Vagina (tissue), 2 donors: ENCODE measurements at regions not wholly inside any gene's neighbourhood (a gene's known extent, or its start where the extent isn't known, plus 50 kb on each side); places are given as distances from the start of the nearest gene placed in this dataset.

ENCODE experiments used
- DNase-seq, 2 donors: peaks; one replicate each; pipeline ENCODE4 v3.0.0-alpha.2; 2017; ENCODE audit errors: extremely low spot score in 2 of 2
- H3K27ac ChIP-seq: fragments of 200-600 bp; sonication (generic); one replicate; pipeline ENCODE4 v1.5.1; 2019
- H3K27me3 ChIP-seq: fragments of 200-600 bp; sonication (generic); one replicate; pipeline ENCODE4 v1.5.1; 2019
- H3K36me3 ChIP-seq, 2 donors: fragments of 200-600 bp; sonication (generic); one replicate each; pipeline ENCODE4 v1.5.1; 2017 to 2019
- H3K4me1 ChIP-seq: fragments of 200-600 bp; sonication (generic); one replicate; pipeline ENCODE4 v1.5.1; 2019
- H3K4me3 ChIP-seq, 2 donors: fragments of 200-600 bp; sonication (generic); 1 replicate in 1 of 2; 2 replicates in 1 of 2; pipeline ENCODE4 v1.5.1; 2016 to 2019
- H3K9me3 ChIP-seq: fragments of 200-600 bp; sonication (generic); one replicate; pipeline ENCODE4 v1.5.1; 2019
- CTCF ChIP-seq, 3 experiments: fragments of 450-650 bp in 2 of 3; fragments of 200-600 bp in 1 of 3; sonication (generic) in 1 of 3; IDR thresholded peaks; one replicate each; pipeline ENCODE4 v1.5.1; 2017 to 2019; ENCODE audit warnings: antibody characterized with exemption in 3 of 3, mild to moderate bottlenecking in 2 of 3, moderate library complexity in 2 of 3
- POLR2A ChIP-seq, 2 donors: fragments of 450-650 bp; IDR thresholded peaks; one replicate each; pipeline ENCODE4 v1.6.1; 2017; ENCODE audit warnings: antibody characterized with exemption in 2 of 2, mild to moderate bottlenecking in 2 of 2, moderate library complexity in 2 of 2
- POLR2AphosphoS5 ChIP-seq, 2 donors: sonication (generic); formaldehyde crosslinking; IDR thresholded peaks; one replicate each; pipeline ENCODE4 v1.9.0; 2017; ENCODE audit warnings: antibody characterized with exemption in 2 of 2, mild to moderate bottlenecking in 2 of 2, low read depth in 1 of 2; ENCODE audit not compliant: insufficient read depth in 1 of 2
- intact Hi-C: fragments of 100-400 bp; cut with DNase I; formaldehyde crosslinking; loops from one replicate; pipeline ENCODE4 v1.15.1; 2023

GRCh38 chr4:37517326-37517725 lies 168.8 kb downstream of the RELL1 start:
- intact Hi-C loops = no loop called here
- DNase-seq = no peak
- TF ChIP-seq POLR2AphosphoS5 (IDR thresholded peaks at IDR 0.05; ENCODE audit: insufficient read depth in 1 of 2, low read depth in 1 of 2) = no peak
- TF ChIP-seq POLR2A (IDR thresholded peaks at IDR 0.05) = no peak
- TF ChIP-seq CTCF (IDR thresholded peaks at IDR 0.05) = no peak
- H3K4me3 ChIP-seq = no peak overlapping the region
- no peaks in the 10 kb centered on the region for H3K27me3 ChIP-seq
- H3K4me1 ChIP-seq = no peaks in the 10 kb centered on the region
- no peaks in the 10 kb centered on the region for H3K9me3 ChIP-seq
- no peaks in the 10 kb centered on the region for H3K36me3 ChIP-seq
- no peak overlapping the region for H3K27ac ChIP-seq

GRCh38 chr4:37516057-37516775 lies 170.0 kb downstream of the RELL1 start:
- Histone ChIP-seq H3K9me3 (no peaks in the 10 kb centered on the region), H3K27ac (no peak overlapping the region), H3K4me3 (no peak overlapping the region), H3K36me3 (no peaks in the 10 kb centered on the region), H3K4me1 (no peaks in the 10 kb centered on the region), H3K27me3 (no peaks in the 10 kb centered on the region)
- no peak for DNase-seq
- intact Hi-C loops = no loop called here
- no peak for TF ChIP-seq POLR2AphosphoS5 (IDR thresholded peaks at IDR 0.05; ENCODE audit: insufficient read depth in 1 of 2, low read depth in 1 of 2)
- no peak for TF ChIP-seq POLR2A (IDR thresholded peaks at IDR 0.05)
- no peak for TF ChIP-seq CTCF (IDR thresholded peaks at IDR 0.05)

GRCh38 chr4:37510626-37511025 lies 175.6 kb downstream of the RELL1 start:
- no peak for DNase-seq
- Histone ChIP-seq H3K4me3 (no peak overlapping the region), H3K27me3 (no peaks in the 10 kb centered on the region), H3K4me1 (no peaks in the 10 kb centered on the region), H3K36me3 (no peaks in the 10 kb centered on the region), H3K9me3 (no peaks in the 10 kb centered on the region), H3K27ac (no peak overlapping the region)
- no peak for TF ChIP-seq POLR2A (IDR thresholded peaks at IDR 0.05)
- no peak for TF ChIP-seq POLR2AphosphoS5 (IDR thresholded peaks at IDR 0.05; ENCODE audit: insufficient read depth in 1 of 2, low read depth in 1 of 2)
- no peak for TF ChIP-seq CTCF (IDR thresholded peaks at IDR 0.05)
- intact Hi-C loops = no loop called here

- H3K4me1 ChIP-seq = no peaks in the 10 kb centered on the region
- intact Hi-C loops = no loop called here
- H3K9me3 ChIP-seq = no peaks in the 10 kb centered on the region
- no peak for DNase-seq
- H3K27me3 ChIP-seq = no peaks in the 10 kb centered on the region
- no peak overlapping the region for H3K4me3 ChIP-seq
- TF ChIP-seq POLR2A (IDR thresholded peaks at IDR 0.05) (no peak), POLR2AphosphoS5 (IDR thresholded peaks at IDR 0.05; ENCODE audit: insufficient read depth in 1 of 2, low read depth in 1 of 2) (no peak), CTCF (IDR thresholded peaks at IDR 0.05) (no peak)
- no peaks in the 10 kb centered on the region for H3K36me3 ChIP-seq
- H3K27ac ChIP-seq = no peak overlapping the region
Measured at GRCh38 chr4:37503261-37503660, 182.9 kb downstream of the RELL1 start.

- no peak overlapping the region for H3K4me3 ChIP-seq
- H3K27ac ChIP-seq = no peak overlapping the region
- no peak for TF ChIP-seq CTCF (IDR thresholded peaks at IDR 0.05)
- no peak for TF ChIP-seq POLR2AphosphoS5 (IDR thresholded peaks at IDR 0.05; ENCODE audit: insufficient read depth in 1 of 2, low read depth in 1 of 2)
- TF ChIP-seq POLR2A (IDR thresholded peaks at IDR 0.05) = no peak
- H3K9me3 ChIP-seq = no peaks in the 10 kb centered on the region
- no peaks in the 10 kb centered on the region for H3K27me3 ChIP-seq
- H3K36me3 ChIP-seq = no peaks in the 10 kb centered on the region
- intact Hi-C loops = no loop called here
- DNase-seq = no peak
- H3K4me1 ChIP-seq = no peaks in the 10 kb centered on the region
Measured at GRCh38 chr4:37502070-37502469, 184.1 kb downstream of the RELL1 start.
